ENCODE measurements at regions not wholly inside any gene's neighbourhood (a gene's known extent, or its start where the extent isn't known, plus 50 kb on each side); places are given as distances from the start of the nearest gene placed in this dataset.

DNA sequence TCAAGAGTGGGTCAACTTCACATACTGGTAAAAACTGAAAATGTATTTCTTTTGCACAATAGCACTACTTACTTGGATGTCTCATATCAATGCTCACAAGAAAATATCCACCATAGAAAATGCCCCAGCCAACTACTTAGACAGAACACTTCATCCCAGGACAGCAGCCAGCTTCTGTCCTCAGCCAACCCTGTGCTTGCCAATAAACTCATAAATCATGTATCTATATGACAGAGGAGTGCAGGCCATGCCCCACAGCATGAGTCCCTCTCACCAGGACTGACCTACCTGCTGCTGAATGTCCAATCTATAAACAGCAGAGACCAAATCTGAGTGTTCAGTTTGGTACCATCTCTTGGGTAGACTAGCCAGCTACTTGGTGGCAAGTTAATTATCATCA lies 179.3 kb downstream of the OMA1 start:
- TF ChIP-seq POLR2A (IDR thresholded peaks at IDR 0.05): no peak
- TF ChIP-seq, protein P1, sequence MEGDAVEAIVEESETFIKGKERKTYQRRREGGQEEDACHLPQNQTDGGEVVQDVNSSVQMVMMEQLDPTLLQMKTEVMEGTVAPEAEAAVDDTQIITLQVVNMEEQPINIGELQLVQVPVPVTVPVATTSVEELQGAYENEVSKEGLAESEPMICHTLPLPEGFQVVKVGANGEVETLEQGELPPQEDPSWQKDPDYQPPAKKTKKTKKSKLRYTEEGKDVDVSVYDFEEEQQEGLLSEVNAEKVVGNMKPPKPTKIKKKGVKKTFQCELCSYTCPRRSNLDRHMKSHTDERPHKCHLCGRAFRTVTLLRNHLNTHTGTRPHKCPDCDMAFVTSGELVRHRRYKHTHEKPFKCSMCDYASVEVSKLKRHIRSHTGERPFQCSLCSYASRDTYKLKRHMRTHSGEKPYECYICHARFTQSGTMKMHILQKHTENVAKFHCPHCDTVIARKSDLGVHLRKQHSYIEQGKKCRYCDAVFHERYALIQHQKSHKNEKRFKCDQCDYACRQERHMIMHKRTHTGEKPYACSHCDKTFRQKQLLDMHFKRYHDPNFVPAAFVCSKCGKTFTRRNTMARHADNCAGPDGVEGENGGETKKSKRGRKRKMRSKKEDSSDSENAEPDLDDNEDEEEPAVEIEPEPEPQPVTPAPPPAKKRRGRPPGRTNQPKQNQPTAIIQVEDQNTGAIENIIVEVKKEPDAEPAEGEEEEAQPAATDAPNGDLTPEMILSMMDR (IDR thresholded peaks at IDR 0.05): no peak

All from body of pancreas (tissue), 4 donors.